Activated T-cell treated with anti-CD3 and anti-CD28 coated beads for 1 hour (primary cell): ENCODE measurements at regions not wholly inside any gene's neighbourhood (a gene's known extent, or its start where the extent isn't known, plus 50 kb on each side); places are given as distances from the start of the nearest gene placed in this dataset.
"Not testable (repeated sequence)": the region's sequence is repeated elsewhere in the genome, so short reads cannot be mapped to it uniquely, and the experiment has no call there.

Source experiments
- DNase-seq: peaks from one replicate; pipeline ENCODE4 v3.0.0-alpha.2; 2020; ENCODE audit warnings: low read depth

DNA sequence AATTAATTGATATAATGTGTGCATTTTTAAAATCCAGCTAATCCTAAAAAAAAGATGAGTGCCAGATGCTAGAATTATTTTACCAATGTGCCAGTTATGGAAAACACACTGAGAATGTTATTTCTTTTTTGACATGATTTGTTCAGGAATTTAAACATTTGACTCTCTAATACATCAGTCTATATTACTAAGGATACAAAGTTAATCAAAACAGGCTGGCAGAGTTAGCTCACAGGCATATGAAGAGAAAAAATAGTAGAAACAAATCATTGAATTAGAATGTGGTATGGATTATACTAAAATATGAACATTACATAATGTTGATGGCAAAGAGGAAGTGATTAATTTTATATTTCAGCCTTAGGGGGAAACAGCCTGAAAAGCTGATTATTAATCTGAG lies 368.3 kb upstream of the GJE1 start:
- DNase-seq: no peak

DNA sequence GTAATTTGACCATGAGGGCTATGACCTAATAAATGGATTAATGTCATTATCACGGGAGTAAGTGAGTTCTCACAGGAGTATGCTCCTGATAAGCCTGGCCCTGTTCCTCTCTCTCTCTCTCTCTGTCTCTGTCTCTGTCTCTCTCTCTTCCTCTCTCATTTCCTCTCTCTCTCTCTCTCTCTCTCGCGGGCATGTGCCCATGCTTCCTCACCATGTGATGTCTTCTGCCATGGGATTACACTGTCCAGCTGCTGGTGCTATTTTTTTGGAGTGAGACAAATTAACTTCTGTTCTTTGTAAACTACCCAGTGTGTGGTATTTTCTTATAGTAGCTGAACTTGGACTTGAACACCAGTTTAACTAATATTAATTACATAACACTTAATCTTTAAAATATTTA lies 374.3 kb upstream of the GJE1 start:
- no peak for DNase-seq

DNA sequence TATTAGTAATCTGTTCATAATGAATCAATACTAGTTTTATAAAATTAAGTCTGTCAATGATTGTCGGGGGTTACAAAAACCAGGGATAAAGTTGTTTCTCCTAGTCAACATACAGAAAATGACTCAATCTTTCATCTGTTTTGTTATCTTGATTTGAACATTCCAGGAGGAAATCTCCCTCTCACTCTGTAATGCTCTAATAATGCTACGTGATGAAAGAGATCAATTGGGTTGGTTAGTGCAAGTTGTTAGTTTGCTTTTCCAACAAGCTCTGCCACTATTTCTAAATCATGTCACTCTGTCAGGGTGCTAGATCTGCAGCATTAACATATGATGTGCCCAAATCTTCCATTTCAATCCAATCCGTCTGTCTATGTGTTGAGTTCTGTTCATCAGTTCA lies 379.5 kb upstream of the GJE1 start:
- no peak for DNase-seq

DNA sequence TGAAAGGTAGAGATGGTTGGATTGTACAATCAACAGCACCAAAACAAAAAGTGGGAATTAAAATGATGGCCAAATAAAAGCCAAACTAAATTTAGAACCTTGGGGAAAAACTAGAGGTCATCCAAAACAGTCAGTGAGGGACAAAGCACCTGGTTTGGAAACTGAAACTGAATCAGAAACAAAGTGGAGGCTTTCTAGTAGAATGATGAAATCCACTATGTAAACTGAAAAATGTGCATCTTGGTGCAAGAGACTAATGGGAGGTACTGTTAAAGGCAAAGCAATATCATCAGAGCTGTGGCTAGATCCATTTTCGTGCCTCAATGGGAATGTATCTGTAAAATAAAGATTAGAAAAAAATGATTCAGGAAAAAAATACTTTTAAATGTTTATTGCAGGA lies 380.0 kb upstream of the GJE1 start:
- DNase-seq: no peak

DNA sequence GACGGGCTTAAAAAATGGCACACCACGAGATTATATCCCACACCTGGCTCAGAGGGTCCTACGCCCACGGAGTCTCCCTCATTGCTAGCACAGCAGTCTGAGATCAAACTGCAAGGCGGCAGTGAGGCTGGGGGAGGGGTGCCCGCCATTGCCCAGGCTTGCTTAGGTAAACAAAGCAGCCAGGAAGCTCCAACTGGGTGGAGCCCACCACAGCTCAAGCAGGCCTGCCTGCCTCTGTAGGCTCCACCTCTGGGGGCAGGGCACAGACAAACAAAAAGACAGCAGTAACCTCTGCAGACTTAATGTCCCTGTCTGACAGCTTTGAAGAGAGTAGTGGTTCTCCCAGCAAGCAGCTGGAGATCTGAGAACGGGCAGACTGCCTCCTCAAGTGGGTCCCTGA lies 386.4 kb upstream of the GJE1 start:
- not testable (repeated sequence) for DNase-seq

DNA sequence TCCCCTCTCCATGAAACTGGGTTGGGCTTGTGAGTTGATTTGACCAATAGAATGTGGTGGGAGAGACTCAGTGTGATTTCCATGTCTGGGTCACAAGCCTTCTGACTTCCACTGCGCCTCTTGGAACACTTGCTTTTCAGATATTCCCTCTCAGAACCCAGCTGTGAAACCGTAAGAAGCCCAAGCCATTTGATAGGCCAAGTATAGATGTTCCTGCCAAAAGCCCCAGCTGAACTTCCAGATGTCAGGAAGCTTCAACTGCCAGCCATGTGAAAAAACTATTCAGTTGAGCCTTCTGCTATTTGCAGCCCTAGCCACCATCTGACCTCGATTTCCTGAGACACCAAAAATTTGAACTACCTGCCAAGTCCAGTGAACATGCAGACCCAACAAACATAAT lies 387.8 kb upstream of the GJE1 start:
- no peak for DNase-seq

DNA sequence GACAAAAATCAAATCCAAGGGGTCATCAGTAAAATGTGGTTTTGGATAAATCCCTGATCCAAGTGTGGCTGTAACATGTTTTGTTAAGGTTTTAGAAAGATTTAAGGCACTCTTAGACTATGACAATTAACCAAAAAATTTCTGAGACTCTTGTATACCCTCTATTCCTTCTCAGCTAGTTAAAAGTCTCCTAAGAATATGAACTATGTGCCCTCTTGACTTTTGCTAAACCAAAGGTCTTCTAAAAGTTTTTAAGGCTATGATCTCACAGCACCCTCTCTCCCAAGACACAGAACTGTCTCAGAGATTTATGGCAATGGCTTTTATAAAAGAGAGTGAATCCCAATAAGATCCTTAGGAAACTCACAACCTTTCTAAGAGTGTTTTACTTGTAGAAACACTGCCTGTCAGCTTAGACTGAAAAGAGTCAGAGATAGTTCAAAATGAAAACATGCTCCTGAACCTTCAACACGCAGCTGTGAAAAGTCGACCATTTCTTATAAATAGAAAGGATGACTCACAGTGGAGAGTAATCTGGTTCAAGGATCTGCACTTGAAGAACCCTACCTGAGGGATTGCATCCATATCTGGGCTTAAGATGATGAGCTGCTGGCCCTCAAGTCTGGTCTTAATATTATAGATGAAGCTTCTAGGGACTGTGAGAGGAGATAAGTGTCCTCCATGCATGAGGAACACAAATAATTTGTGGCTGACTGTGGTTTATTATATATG lies 388.4 kb upstream of the GJE1 start:
- DNase-seq: no peak

DNA sequence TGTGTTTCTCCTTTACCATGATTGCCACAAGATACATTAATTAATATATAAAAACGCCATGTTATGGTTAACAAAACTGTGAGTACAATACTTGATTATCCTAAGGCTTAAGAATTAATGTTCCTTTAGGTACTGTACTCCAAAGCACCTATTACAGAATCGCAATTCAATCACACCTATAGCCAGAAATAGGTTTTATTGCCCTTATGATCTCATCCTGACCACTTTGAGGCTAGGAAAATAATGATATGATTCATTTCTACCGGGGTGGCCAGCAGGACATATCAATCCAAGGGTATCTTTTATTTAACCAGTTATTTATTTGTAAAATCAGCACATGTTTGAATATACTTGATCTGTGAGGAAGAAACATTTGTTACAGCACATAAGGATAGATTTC lies 396.6 kb upstream of the GJE1 start:
- no peak for DNase-seq

DNA sequence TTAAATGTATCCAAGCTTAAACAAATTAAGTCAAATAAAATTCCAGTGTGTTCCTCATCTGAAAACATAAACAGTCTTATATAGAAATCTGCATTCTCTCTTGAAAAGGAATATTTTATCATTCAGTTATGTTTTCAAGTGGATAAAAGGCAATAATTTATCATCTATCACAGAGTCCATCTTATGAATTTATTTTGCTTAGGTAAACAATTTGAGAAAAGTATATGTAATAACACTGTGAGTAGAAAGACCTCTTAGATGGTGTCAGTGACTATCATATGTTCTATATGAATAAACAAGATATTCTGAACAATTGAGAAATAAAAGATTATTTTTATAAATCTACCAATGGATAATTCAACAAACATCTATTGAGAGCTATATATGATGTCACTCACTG lies 397.6 kb upstream of the GJE1 start:
- DNase-seq: no peak

DNA sequence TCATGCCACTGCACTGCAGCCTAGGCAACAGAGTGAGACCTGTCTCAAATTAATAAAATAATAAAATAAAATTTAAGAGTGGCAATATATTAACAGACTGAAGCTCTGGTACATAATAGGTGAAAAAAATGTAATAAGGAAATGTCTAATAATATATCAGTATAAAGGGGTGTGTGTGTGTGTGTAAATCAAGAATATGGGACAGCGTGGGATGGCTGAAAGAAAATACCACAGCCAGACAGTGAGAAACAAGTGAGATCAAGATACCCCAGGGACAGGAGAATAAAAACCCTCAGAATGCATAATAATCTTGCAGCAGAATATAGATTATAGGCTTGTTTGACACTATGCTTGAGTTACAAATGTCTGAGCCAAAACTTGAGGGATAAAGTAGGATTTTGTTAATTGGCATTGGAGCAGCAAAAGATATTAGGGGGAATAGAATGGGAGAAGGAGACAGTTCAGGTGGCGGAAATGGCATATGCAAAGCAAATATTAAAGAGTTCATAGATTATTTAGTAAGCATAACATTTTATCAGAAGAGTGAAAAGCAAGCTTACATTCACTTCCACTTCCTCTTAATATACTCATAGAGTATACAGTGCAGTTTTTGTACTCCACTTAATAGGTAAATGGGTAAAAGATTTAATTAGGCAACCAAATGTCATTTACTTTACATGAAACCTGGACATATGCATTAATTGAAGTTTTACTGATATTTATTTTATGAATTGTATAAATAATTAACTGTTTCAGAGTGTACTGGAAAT lies 398.5 kb upstream of the GJE1 start:
- no peak for DNase-seq

DNA sequence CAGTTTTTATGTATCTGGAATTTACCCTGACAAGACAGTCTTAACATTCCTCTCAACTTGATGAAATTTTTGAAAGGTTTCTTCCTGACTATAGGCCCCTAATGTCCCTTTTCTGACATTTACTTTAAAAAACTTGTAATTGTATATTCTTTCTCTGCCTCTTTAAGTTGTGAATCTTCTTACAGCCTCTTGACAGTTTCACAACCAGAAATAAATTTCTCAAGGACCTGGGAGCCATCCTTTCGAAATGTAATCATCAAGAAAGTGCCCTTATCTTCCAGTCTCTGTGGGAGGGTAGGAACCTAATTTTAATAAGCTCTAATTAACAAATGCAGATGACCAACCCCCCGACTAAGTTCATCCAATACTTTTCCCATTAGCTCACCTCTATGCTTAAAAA lies 403.6 kb upstream of the GJE1 start:
- no peak for DNase-seq

DNA sequence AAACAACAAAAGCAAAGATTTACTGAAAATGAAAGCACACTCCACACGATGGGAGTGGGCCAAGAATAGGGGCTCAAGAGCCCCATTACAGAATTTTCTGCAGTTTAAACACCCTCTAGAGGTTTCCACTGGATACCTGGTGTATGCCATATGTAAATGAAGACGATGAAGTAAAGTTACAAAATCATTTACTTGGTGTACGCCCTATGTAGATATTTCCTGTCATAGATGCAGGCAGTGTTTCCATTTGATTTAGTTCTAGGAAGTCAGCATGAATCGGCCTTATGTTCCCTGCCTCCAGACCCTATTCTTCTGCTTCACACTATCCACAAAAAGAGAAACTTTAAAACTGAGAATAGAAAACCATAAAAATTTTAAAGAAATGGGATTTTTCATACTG lies 404.4 kb upstream of the GJE1 start:
- no peak for DNase-seq

DNA sequence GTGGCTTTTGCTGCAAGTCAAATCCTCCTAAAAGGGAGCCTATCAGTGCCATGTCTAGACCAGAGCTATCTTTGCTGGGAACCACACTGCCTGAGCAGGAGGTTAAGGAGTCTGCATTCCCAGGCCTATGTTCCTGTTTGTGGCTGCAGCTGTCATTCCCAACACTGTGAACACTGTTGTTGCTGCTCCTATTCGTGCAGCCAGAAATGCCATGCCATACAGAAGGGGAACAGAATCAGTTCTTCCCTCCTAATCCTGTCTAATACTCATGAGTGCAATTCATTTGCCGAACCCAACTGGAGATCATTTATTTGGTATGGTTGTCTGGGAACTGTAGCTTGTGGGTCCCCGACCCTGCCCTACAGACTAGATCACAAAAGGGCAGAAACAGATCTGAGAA lies 406.5 kb upstream of the GJE1 start:
- no peak for DNase-seq

DNA sequence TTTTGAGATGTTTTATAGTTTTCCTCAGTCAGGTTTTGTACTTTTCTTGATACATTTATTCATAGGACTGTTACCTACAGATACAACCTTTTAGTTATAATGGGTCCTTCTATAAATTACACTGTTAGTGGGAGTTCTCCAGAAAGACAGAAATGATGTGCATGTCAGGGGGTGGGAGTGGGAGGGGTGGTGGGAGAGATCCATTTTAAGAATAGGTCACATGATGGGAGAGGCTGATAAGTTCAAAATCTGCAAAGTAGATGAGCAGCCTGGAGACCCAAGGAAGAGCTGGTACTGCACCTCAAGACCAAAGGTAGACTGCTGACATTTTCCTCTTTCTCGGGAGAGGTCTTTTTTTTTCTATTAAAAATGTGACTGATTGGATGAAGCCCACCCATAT lies 408.0 kb upstream of the GJE1 start:
- no peak for DNase-seq

DNA sequence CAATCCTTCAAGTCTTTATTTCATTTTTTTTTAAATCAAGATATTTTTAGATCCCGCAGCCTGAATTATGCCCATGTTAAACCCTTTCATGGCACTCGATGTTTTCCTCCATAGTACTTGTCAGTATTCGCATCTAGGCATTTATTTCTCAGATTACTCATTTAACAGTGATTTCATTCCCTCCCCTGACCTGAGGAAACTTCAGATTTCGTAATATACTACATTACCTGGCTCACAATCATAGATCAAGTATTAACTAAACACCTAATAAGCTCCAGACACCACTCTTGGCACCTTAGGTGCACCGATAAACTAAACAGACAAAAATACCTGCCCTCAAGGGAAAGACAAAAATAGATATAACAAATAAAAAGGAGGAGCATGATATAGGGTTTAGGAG lies 413.2 kb upstream of the GJE1 start:
- DNase-seq: no peak

DNA sequence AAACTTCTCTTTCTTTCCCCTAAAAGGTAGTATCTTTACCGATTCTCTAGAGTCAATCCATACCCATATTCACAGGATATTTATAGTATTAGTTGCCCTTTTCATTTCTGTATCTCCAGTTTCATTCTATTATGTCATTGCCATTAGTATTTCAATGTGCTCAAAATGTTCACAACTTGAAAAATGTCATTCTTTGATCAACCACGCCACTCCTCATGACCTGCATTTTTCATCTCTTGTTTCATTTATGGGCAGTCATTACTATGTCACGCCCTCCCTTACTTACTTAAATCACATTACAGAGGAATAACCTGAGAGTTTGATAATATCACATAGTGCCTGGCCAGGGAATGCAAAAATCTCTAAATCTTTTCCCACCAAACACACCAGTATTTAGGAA lies 427.3 kb upstream of the GJE1 start:
- no peak for DNase-seq

DNA sequence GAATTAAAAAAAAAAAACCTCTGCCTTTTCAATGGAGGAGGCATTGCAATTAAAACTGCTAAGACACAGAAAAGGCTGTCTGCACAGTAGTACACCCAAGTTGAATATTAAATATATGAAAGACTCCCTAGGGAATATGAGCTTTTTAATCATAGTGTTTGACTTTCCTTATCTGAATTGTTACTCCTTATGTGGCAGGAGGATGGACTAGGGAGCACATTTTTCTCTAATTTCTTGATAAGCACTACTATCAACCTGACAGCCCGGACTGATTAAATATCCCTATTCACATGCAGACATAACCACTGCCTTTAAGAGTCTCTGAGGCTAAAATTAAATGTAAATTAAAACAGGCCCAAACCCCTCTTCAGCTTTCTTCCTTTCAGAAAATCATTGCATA lies 428.6 kb upstream of the GJE1 start:
- DNase-seq: no peak

DNA sequence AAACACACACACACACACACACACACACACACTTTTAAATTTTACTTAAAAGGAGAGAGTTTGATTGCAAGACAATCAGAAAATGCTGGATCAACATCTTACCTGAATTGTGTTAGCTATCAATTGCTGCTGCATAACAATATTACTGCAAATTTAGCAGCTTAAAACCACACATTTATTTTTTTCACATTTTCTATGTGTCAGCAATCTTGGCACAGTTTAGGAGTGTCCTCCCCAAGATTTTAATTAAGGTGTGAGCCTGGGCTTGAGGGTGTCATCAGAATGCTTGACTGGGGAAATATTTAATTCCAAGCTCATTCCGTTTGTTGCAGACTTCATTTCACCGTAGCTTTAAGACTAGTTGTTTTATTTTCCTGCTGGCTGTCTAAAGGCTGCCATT lies 431.0 kb upstream of the GJE1 start:
- DNase-seq: no peak

DNA sequence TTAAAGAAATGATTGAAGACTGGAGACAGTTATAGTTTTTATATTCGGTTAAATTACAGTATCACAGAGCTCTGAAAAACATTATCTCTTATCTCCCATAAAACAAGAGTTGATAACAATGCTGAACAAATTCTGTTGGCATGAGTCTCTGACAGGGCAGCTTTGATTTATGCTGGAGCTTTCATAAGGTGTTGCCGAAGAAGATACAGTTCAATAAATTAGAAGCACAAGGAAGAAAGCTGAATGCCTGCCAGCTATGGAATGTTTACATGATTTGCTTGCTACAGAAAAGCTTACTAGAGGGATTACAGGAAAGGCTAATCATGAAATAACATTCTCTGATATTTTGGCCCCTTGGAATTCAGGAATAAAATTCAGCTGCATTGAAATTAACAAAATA lies 431.9 kb upstream of the GJE1 start:
- DNase-seq: no peak

DNA sequence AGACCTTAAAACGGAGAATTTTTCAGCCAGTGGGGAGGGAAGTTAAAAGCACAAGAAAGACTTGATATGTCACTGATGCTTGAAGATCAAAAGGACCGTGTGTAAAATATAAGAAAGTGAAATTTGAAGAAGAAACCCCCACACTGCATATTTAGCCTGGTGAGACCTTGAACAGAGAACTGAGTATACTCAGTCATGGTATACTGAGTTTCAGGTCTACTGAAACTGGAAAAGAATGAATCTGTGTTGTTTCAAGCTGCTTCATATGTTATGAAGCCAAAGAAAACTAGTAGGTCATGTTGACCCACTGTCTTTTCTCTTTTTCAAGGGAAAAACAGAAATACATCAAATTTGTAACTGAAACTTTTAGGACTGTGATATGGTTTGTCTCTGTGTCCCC lies 443.8 kb upstream of the GJE1 start:
- DNase-seq: no peak

DNA sequence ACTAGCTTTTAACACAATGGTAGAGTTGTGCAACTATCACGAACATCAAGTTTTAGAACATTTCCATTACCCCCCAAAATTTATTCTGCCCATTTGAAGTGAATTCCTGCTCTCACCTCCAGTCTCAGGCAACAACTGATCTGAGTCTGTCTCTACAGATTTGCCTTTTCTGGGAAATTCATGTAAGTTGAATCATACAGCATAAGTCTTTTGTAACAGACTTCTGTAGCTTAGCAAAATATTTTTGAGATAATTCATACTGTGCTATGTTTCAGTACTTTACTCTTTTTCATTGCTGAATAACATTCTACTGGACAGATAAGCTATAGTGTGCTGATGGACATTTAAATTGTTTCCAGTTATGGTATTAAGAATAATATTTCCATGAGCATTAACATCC lies 447.3 kb upstream of the GJE1 start:
- no peak for DNase-seq

DNA sequence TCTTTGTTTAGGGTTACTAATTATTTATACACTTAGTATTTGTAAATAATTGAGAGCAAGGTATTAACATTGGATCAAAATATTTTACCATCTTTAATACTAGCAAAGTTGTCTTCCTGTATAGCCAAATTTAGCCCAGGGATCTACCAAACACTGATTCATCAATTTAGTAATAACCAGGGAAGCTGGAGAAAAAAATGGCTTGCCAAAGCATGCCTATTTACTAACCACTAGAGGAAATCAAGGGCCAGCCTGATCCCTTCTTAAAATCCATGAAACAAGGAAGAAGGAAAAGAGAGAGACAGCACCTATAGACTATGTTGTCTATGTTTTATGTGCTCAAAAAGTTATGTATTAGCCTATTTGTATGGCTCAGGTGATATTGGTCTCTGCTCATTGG lies 450.3 kb upstream of the GJE1 start:
- DNase-seq: no peak

DNA sequence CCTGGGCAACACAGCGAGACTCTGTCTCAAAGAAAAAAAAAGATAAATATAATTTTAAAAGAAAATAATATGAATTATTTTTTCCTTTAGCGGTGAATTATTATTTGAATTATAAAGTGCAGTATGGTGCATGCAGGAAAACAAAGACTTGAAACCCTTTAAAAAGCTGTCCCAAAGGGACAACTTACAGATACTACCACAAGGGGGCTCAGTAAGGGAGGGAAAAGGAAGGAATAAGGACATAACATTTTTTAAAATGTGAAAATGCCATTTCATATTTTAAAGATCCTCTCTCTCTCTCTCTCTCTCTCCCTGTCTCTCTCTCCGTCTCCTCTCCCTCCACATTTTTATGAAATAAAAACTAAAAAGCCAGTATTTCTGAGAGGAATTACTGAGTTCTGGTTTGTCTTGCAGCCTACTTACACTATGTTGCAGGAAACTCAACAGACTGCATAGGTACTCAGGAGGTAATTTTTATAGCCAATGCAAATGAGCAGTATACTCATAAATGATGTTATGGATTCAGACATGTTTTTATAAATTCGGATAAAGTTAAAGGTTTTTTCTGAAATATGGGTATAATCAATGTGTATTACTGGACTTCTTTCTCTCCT lies 455.0 kb upstream of the GJE1 start:
- DNase-seq: no peak

DNA sequence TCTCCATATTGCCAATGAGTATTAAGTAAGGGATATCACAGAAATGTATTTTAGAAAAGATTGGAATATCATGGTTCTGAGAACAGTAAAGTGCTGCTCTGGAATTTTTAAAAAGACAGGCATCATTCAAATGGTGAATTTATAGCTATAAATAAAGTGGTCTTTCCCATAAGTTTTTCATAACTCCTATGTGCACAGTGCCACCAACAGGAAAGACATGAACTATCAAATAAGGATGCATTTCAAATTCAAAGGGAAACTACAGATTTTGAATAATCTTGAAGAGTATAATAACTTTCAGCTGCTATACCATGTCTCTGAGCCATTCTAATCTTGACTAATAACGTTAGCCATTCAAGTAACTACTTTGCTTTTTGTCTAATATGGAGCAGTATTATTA lies 456.8 kb upstream of the GJE1 start:
- no peak for DNase-seq
